ENCODE measurements at regions not wholly inside any gene's neighbourhood (a gene's known extent, or its start where the extent isn't known, plus 50 kb on each side); places are given as distances from the start of the nearest gene placed in this dataset.

DNA sequence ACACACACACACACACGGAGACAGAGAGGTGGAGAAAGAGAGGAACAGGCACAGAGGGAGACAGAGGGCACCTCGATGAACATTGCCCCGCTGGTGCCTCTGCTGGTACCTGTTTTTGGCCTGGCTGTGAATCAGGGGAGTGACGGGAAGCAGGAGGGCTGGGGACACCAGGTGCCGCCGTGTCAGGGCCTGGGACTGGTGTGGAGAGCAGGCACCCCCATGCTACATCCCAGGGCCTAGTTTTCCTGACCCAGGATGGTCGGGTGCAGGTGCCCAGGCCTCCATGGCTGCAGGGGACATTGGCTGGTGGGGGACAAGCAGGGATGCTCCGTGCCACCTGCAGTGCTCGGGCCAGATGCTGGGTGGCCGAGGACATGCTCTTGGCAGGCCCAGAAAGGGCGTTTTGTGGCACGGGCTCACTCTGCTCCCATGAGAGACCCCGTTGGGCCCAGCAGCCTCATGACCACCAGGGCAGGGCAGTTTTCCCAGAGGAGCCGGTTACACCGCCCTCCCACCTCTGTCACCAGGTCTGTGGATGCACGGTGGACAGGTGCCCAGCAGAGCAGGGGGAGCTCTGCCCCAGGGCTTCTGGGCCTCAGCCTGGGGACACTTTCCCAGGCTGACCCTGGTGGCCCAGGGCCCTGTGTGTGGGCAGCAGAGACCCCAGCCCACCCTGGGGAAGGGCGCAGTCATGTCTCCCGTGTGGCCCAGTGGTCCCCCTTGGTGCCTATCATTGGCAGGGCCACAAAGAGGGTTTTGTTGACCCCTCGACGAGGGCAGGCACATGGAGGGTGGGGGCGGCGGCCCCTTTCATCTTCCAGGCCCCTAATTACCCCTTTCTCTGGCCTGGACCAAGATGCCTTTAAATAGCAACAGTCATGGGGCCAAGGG is 207.5 kb upstream of the RTL1 start:
- no peak for DNase-seq

DNA sequence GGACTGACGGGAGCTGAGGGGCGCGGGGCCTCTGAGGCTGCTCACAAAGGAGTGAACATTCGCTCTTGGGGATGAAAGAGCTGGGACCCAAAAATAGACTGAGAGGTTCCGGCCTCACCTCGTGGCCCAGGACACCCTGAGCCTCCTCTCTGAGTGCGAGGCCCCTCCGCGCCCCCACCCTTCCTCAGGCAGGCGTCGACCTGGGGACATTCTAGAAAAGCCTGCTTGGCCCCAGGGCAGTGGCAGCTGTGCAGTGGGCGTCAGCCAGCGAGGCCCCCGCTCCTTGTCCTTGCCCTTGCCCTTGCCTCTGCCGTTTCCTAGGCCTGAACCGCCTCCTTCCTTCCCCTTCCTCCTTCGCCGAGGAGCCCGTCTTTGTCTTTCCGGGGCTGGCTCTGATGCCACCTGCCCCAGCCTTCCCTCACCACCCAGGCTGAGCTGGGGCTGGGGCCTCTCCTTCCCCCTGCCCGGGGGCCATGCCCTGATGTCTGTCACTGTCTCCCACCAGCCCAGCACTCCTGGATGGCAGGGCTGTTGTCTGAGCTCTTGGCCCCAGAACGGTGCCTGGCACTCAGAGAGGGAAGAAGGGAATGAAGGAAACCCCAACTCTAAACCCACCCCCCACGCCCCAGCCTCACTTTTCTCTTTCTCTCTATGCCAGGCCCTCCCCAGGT is 208.2 kb upstream of the RTL1 start:
- DNase-seq, result no peak

DNA sequence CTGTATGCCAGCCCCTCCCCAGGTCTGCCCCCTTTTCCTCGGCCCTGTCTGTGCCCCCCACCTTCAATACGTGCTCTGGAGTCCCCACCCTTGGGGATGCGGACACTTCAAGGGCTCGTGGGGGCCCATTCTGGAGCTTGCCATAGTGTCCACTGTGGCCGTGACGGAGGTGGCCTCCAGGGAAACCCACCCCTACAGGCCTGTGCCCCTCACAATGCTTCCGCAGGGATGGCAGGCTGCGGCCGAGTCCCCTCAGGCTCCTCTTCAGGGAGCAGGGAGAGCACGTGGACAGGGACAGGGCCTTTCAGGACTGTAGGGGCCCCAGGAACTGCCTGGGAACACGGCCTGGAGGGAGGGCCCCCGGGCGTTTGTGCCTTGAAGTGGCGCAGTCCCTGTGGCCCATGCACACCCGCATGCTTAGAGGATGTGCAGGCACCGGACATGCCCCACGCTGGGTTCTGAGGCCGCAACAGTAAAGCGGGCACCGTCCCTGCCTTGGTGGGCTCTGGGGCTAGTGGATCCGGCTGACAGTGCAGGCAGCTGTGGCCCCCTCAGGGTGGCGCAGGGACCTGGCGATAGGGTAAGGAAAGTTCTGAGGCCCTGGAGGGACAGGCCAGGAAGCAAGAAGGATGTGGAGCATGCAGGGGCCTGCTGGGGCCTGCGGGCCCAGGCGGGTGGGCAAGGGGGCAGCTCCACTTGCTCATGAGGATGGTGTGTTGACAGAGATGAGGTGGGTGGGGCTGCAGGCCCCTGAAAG is 209.0 kb upstream of the RTL1 start:
- no peak for DNase-seq

DNA sequence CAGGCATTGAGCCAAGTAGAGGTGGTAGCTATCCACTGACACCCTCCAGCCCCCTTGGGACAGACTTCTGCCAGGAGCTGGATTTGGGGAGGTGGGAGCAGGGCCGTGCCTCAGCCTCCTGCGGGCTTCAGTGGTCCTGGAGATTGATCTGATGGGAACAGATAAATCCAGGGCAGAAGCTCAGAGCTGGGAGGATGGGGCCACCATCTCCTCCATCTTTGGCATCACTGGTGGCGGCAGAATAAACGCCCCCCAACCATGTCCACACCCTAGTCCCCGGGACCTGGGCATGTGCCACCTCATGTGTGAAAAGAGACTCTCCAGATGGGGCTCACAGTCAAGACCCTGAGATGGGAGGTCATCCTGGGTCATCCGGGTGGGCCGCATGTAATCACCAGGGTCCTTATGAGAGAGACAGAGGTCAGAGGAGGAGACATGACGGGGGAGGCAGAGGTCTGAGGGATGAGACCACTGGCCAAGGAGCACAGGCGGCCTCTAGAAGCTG is 209.6 kb upstream of the RTL1 start:
- DNase-seq, result no peak

DNA sequence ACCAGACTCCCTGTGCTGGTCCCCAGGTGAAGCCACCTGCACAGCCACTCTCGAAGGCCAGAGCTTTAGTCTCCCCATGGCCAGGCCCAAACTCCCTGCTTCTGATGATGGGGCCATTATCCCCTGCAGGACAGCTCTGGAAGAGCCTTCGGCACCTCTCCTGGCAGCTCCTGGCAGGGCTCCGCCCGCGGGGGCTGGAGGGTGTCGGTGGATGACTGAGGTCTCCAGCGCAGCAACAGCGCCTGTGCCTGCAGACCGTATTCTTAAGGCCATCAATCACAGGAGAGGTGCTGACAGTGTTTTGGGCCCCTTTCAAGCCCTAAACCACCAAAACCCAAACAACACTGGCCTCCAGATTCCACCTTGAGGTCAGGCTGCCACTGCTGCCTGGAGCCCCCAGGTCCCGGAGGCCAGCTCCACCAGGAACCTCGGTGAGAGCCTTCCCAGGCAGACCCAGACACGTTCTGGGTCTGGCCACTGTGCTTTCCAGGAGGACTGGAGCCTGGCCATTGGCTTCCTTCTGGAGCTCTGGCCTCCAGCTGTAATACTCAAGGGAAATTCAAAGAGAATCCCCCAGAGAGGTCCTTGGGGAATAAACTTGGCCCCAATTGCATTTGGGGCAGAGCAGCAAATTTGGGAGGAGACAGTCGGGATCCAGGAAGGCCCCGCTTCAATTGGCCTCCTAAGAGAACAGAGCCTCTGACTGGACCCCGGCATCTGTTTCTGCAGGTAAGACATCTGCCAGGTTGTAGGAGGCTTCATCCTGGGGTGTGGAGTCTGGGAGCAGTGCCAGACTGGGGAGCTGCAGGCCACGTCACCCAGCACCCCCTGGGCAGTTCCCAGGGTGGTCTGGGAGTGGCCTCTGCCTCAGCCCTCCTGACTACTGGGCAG is 210.6 kb upstream of the RTL1 start:
- DNase-seq, result no peak

DNA sequence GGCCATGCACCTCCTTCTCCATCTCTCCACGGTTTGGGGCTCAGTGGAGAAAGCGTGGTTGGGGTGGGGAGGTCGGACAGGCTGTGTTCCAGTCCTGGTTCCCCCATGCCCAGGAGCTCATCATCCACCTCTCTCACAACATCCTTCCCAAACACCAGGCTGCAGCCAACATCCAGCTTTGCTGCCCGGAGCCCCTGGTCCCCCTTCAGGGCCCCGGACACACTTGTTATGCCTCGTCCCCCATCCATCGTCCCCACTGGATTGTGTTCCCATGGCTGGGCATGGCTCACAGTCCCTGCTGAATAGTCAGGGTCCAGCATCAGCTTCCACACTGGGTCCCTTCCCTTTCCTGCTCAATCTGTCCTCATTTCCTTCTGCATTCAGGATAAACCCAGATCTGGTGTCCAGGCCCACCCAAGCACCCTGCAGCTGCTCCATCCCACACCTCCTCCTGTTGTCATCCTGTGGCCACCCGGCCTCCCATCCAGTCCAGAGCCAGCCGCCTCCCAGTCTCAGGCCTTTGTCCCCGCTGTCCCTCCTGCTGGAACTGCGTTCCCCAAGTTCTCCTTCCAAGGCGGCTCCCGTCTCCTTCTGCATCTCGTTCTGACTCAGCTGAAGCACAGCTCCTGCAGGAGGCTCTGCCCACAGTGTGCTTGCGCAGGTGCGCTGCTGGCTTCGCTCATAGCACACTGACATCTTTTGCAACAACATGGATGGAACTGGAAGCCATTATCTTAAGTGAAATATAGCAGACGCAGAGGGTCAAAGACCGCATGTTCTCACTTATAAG is 211.4 kb upstream of the RTL1 start:
- DNase-seq, result no peak

DNA sequence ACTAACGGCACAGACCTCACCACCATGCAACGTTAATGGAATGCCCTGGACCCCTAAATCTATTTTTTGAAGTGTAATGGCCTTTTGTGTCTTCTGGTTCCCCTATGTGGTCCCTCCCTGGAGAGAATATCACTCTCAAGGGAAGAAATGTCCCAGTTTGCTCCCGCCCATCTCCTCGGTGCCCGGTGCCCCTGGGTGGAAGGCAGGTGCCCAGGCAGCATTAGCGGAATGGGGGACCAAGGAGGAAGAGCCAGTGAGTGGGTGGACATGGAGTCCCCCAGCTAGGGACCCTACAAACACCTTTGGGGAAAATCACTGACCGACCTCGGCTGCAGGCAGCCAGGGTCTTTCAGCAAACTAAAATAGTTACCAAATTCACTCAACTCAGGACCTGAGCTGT is 212.1 kb upstream of the RTL1 start:
- no peak for DNase-seq

DNA sequence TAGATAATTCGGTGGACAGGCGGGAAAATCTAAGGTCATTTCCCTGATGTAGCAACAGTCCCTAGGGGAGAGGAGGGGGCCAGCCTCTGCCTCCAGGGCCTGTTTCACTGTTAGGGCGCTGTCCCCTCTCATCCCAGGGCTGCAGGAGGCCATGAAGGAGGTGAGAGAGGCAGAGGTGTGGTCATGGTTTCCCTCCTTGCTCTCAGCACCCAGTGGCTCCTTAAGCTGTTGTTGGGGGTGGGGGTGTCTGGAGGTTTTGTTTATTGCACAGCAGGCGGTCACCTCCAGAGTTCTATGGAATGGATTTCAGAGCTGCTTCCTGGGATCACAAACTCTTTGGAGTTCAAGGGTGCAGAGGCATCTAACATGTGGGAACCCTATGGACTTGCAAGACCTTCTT is 212.5 kb upstream of the RTL1 start:
- DNase-seq, result no peak

DNA sequence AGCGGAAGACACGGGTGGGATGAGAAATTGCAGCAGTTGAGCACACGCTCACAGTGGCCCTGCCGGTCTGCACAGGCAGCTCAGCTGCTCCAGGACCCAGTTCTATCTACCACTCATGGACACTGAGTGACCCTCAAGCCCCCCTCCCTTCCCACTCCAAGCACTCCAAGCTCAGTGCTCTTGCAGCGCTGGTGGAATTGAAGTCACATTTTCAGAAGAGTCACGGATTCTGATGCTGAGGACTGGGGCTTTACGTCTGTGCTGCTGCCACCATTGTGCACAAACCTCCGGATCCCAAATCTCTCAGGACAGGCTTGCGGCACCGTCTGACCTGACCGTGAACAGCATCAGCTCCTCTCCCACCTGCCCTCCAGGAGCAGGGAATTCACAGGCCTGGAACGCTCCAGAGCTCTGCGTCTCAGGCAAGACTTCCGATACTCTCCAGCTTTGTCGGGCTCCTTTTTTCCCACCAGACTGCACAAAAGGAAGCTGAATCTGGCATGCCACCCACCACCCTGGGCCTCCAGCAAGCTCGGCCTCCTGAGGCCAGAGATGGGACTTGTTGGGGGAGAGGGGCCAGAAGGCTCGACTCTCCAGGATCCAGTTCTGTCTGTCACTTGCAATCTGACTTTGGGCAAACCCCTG is 213.1 kb upstream of the RTL1 start:
- no peak for DNase-seq

DNA sequence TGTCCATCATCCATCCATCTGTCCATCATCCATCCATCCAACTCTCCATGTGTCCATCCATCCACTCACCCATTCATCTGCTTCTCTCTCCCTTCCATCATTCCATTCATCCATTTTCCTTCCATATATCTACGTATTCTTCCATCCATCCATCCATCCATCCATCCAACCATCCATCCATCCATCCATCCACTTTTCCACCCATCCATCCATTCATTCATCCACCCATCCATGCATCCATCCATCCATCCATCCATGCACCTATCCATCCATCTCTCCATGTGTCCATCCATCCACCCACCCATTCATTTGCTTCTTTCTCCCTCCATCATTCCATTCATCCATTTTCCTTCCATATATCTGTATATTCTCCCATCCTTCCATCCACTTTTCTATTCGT is 214.0 kb upstream of the RTL1 start:
- no peak for DNase-seq

DNA sequence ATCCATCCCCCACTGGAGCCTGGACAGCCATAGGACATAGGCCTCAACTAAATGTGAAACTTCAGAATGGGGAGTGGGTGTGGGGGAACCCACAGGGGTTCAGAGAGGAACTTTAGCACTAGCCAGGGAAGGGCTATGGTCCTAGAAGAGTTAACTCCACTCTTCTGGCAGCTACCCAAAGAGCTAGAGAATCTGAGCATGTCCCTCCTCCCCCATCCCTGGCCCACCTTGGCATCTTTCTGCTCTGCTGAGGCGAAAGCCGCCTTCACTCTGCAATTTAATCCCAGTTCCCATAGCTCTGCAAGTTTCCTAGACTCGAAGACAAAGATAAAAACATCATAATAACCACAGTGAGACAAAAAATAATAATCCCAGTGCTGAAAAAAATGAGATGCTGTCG is 214.7 kb upstream of the RTL1 start:
- DNase-seq, result no peak

DNA sequence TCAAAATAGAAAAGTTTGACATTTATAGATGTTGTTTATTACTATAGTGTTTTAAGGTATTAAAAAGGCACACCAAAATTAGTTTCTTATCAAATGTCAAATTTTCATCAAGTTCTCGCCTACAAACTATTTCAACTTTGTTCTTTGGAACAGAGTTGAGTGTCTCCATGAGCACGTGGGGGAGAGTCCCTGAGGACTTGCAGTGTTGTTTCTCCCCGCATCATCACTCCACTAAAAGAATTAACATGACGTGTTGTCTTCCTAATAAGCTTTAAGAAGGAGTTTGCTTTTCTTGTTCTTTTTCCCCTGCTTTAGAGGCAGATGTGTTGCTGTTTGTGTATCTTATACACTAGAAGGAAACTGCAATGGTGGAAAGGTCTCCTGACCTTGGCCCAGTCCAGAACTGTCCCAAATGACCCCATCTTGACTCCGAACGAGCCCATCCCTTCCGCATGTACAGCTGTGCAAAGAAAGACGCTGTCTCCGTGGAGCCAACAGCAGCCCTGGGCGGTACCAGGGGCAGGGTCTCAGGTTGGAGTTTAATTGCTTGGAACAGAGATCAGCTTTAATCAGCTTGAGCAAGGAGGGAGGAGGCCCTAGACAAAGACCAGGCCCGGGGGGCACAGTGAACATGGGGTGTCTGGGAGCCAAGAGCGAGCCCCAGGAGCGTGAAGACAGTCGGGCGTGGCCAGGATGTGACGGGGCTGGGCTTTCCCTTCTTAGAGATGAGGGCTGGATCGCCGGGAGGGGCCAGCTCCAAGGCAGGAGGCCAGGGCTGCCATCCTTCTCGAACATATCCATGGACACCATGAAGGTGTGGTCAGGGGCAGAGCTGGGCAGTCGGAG is 215.4 kb upstream of the RTL1 start:
- DNase-seq, result no peak

DNA sequence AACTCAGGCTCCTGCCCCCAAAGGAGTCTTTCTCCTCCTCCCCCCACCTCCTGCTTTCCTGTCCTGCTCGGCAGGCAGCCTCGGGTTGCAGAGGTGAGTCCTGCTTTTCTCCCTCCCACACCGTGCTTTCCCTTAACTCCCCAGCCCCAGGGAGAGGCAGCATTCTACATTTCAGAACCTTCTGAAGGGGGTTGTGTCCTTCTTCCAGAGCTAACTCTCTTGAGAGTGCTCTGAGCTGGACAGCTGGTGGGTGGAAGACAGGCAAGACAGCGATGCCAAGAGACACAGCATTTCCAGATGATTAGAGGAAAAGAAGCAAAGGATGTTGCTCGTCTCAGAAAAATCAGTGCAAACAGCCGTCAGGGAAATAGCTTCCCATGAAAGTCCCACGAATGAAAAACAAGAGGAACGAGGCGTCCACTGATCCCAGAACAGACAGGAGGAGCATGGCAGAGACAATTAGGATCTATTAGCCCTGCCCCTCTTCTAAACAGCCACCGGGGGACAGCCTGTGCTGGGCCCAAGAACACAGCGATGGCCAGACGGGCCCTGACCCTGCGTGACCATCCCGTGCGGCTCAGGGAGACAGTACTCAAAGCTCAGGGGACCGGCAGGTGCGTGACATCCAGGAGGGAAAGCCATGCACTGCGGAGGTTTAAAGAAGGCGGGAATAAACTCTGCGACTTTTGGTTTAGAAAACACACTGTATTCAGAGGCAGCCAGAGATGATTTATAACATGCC is 216.5 kb upstream of the RTL1 start:
- no peak for DNase-seq

DNA sequence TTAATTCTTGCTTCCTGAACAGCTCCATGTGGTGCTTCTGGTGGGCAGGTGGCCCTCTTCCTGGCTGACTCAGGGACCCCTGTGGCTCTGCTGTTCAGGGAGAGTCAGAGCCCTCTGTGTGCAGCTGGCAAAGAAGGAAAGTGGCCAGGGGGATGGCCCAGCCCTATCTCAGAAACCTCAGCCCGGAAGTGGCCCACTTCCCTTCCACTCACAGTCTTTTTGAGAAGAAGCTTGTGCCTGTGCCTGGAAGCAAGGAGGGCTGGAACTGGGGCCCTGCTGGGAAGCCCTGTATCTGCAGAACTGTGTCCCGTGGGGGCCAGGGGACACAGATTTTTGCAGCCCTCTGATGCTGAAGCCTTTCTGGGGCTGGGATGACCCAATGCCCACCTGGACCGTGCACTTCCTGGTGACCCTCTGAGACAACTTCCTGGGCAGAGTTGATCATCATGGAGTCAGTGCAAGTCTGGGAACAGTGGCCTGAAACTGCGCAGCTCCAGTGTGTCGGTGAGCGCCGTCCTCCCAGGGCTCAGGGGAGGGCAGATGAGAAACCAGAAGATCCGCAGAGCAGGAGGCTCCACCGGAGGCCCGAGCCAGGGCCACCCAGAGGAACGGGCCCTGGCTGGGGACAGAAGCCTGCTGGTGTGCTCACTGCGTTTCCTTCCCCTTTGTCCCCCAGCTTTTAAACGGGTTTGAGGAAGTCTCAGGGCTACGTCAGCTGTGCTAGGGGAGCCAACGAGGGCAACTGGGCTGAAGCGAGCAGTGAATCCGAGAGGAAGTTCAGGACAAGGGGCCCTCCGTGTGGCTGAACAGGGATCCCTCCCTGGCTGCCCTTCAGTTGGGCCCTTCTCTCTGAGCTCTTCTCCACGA is 217.4 kb upstream of the RTL1 start:
- no peak for DNase-seq

DNA sequence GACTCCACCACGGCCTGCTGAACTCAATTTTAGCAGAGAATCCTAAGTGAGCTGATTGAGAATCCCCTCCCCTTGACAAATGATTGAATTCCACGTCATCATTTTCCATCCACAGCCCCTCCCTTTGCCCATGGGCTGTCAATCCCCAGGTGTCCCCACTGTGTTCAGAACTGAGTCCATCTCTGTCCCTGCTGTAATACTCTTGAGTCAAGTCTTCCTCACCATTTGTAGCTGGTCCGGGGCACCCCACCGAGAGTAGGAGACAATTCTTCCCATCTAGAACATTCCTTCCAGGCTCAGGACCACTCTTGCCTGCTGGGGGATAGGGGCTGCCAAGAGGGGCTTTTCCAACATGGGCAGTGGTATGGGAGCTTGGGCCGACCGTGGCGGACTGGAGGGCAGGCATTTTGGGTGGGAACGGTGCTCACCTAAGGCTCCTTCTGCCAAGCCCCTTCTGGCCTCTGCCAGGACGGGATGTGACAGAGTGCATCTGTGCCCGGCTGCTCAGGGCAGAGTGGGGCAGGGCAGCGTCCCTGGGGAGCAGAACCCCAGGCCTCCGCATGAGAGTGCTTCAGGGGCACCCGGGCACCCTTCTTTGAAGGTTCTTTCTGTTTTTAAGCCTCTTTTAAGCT is 218.1 kb upstream of the RTL1 start:
- DNase-seq, result no peak

DNA sequence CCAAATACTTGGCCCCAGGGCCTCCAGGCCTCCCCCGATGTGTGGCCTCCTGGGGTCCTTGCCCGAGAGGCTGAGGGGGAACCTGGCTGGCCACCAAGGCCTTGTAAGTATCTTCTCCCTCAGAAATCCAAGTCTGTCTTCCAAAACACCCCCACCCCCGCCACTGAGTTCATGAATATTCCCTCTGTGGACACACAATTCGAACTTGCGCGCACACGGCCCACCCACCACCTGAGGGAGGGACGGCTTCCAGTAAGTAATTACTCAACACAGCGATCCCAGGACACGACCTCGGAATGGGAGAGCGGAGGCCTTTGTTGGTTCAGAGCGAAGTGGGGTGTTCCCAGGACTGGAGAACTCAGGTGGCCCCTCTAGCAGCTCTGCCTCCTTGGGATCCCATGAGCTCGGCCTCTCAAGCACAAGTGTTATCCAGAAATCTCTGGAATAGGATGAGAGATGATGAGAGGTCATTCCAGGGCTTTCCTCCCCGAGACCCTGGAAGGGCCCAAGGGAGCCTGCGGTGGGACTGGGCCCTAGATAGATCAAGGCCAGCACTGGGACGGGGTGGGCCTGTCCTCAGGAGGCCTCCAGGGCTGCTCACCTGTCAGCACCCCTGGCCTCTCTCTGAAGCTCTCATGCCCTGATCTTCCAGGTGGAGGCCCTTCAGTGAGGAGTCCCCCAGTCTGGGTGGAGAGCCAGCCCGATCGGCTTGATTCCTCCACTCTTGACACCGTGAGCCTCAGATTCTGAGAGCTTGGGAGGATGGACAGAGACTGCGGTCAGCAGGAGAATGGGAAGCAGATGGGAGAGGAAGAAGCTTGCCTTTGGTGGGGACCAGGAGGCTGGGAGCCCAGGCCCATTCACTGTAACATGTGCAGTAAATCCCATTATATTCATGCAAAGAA is 219.0 kb upstream of the RTL1 start:
- no peak for DNase-seq
